Peyer's patch (tissue), 4 donors: ENCODE measurements at regions not wholly inside any gene's neighbourhood (a gene's known extent, or its start where the extent isn't known, plus 50 kb on each side); places are given as distances from the start of the nearest gene placed in this dataset.
"Not testable (repeated sequence)": the region's sequence is repeated elsewhere in the genome, so short reads cannot be mapped to it uniquely, and the experiment has no call there.

Source experiments
- DNase-seq, 3 donors: peaks; one replicate each; pipeline ENCODE4 v3.0.0-alpha.2; 2017 to 2019
- H3K27ac ChIP-seq, 4 donors: fragments of 200-600 bp; sonication (generic); one replicate each; pipeline ENCODE4 v1.5.1; 2016 to 2019
- H3K27me3 ChIP-seq, 2 donors: fragments of 200-600 bp; sonication (generic); one replicate each; pipeline ENCODE4 v1.5.1; 2019
- H3K36me3 ChIP-seq, 3 donors: fragments of 200-600 bp; sonication (generic); one replicate each; pipeline ENCODE4 v1.5.1; 2016 to 2019
- H3K4me1 ChIP-seq, 4 donors: fragments of 200-600 bp; sonication (generic); one replicate each; pipeline ENCODE4 v1.5.1; 2016 to 2019
- H3K4me3 ChIP-seq, 4 donors: fragments of 200-600 bp; sonication (generic); 1 replicate in 3 of 4; 2 replicates in 1 of 4; pipeline ENCODE4 v1.5.1; 2016 to 2019; ENCODE audit warnings: mild to moderate bottlenecking in 1 of 4
- H3K9me3 ChIP-seq, 4 donors: fragments of 200-600 bp; sonication (generic); one replicate each; pipeline ENCODE4 v1.5.1; 2016 to 2019; ENCODE audit warnings: mild to moderate bottlenecking in 1 of 4
- POLR2A ChIP-seq, 2 donors: fragments of 450-650 bp; IDR thresholded peaks; one replicate each; pipeline ENCODE4 v1.5.1; 2017; ENCODE audit warnings: antibody characterized with exemption in 2 of 2, mild to moderate bottlenecking in 2 of 2, moderate library complexity in 2 of 2
- TF ChIP-seq, protein P1 (sequence below), 6 experiments: fragments of 450-650 bp in 4 of 6; fragments of 200-600 bp in 2 of 6; sonication (generic) in 1 of 6; IDR thresholded peaks; one replicate each; pipeline ENCODE4 v1.5.1; 2017 to 2019; ENCODE audit warnings: antibody characterized with exemption in 6 of 6, mild to moderate bottlenecking in 3 of 6, moderate library complexity in 1 of 6

DNA sequence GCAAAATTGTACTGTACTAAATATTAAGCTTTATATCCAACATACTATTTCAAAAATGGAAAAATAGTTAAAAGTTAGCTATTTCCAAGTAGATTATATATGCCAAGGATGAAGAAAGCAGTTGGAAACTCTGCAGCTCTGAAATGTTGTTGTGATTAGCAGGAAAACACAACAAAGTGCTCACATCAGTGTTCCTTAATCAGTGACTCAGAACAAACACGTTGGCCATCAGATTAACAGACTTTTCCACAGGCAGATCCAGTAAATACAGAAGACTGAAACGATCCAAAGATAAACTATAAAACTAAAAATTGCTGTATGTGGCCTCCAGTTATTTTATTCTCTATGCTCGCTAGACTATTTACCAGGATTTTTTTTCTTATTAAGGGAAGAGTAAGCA is 99.6 kb upstream of the SEMA3D start:
- no peaks in the 10 kb centered on the region for H3K27me3 ChIP-seq
- no peaks in the 10 kb centered on the region for H3K36me3 ChIP-seq
- H3K4me3 ChIP-seq, result no peak overlapping the region
- H3K9me3 ChIP-seq, result no peaks in the 10 kb centered on the region
- no peaks in the 10 kb centered on the region for H3K4me1 ChIP-seq
- DNase-seq, result no peak
- no peak for TF ChIP-seq POLR2A (IDR thresholded peaks at IDR 0.05)
- TF ChIP-seq, protein P1, sequence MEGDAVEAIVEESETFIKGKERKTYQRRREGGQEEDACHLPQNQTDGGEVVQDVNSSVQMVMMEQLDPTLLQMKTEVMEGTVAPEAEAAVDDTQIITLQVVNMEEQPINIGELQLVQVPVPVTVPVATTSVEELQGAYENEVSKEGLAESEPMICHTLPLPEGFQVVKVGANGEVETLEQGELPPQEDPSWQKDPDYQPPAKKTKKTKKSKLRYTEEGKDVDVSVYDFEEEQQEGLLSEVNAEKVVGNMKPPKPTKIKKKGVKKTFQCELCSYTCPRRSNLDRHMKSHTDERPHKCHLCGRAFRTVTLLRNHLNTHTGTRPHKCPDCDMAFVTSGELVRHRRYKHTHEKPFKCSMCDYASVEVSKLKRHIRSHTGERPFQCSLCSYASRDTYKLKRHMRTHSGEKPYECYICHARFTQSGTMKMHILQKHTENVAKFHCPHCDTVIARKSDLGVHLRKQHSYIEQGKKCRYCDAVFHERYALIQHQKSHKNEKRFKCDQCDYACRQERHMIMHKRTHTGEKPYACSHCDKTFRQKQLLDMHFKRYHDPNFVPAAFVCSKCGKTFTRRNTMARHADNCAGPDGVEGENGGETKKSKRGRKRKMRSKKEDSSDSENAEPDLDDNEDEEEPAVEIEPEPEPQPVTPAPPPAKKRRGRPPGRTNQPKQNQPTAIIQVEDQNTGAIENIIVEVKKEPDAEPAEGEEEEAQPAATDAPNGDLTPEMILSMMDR (IDR thresholded peaks at IDR 0.05), result no peak
- H3K27ac ChIP-seq, result no peak overlapping the region

DNA sequence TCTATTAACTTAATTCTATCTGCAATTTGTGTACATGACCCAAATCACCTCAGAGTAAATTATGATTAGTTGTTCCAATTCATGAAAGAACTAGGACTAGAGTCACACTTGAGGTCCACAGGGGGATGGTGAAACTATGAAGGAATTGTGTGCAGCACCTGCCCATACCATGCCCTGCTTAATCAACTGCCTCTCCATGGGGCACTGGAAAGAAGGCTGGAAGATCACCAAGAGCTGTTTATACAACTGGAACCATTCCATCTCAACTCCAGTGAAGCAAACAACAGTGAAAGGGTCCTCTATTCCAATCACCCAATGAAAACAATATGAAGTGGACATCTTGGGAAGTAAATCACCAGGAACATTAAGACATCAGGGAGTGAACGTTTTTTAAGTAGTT is 98.7 kb upstream of the SEMA3D start:
- no peaks in the 10 kb centered on the region for H3K36me3 ChIP-seq
- H3K27ac ChIP-seq, result no peak overlapping the region
- no peak for DNase-seq
- no peak overlapping the region for H3K4me3 ChIP-seq
- no peaks in the 10 kb centered on the region for H3K4me1 ChIP-seq
- H3K9me3 ChIP-seq, result no peaks in the 10 kb centered on the region
- H3K27me3 ChIP-seq, result no peaks in the 10 kb centered on the region
- TF ChIP-seq, protein P1 (IDR thresholded peaks at IDR 0.05), result no peak
- no peak for TF ChIP-seq POLR2A (IDR thresholded peaks at IDR 0.05)

GRCh38 chr7:85275204-85275603 is 88.3 kb upstream of the SEMA3D start:
- TF ChIP-seq, protein P1 (IDR thresholded peaks at IDR 0.05), result no peak
- TF ChIP-seq POLR2A (IDR thresholded peaks at IDR 0.05), result no peak
- Histone ChIP-seq H3K36me3 (no peaks in the 10 kb centered on the region), H3K27me3 (no peaks in the 10 kb centered on the region), H3K4me1 (no peaks in the 10 kb centered on the region), H3K4me3 (no peak overlapping the region), H3K9me3 (no peaks in the 10 kb centered on the region), H3K27ac (no peak overlapping the region)
- DNase-seq, result no peak

DNA sequence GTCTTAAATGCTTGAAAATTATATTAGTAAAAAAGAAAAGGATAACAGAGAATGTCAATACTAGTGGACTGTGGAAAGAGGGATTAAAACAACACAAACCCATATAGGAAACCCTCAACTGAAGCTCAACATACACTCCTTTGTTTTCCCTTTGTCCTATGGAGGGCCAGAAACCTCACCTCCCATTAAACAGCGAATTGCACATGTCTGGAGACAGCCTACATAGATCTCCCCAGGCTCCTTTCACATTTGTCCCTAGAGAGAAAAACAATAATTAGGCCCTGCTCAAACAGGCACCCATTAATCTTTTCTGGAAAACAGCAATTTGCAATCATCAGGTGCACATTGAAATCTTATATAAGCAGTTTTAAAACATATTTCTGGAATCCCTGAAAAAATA is 87.6 kb upstream of the SEMA3D start:
- no peak for DNase-seq

DNA sequence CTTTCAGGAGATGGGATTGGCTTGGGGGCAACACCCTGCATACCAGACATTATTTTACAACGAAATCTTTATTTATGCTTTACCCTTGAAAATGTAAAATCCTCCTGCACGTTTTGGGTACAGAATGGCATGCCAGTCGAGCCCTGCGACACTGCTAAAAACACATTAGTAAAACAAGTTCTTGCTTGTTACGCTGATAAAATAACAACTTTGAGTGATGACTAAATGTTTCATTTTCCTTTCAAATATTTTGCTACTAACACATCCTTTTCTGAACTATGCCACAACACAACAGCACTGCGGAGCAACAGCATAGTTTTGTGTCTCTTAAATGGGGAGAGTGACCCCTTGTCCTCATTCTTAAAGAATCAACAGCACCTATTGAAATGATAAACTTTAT is 76.0 kb upstream of the SEMA3D start:
- TF ChIP-seq, protein P1 (IDR thresholded peaks at IDR 0.05), result no peak
- TF ChIP-seq POLR2A (IDR thresholded peaks at IDR 0.05), result no peak
- H3K36me3 ChIP-seq, result no peaks in the 10 kb centered on the region
- DNase-seq, result no peak
- no peaks in the 10 kb centered on the region for H3K9me3 ChIP-seq
- H3K4me1 ChIP-seq, result no peaks in the 10 kb centered on the region
- H3K27ac ChIP-seq, result no peak overlapping the region
- no peak overlapping the region for H3K4me3 ChIP-seq
- no peaks in the 10 kb centered on the region for H3K27me3 ChIP-seq

More for the DNA sequence above, 87.6 kb upstream of the SEMA3D start:
- Histone ChIP-seq H3K27ac (no peak overlapping the region), H3K36me3 (no peaks in the 10 kb centered on the region), H3K9me3 (no peaks in the 10 kb centered on the region), H3K4me1 (no peaks in the 10 kb centered on the region), H3K4me3 (no peak overlapping the region), H3K27me3 (no peaks in the 10 kb centered on the region)
- TF ChIP-seq, protein P1 (IDR thresholded peaks at IDR 0.05), result no peak
- no peak for TF ChIP-seq POLR2A (IDR thresholded peaks at IDR 0.05)

DNA sequence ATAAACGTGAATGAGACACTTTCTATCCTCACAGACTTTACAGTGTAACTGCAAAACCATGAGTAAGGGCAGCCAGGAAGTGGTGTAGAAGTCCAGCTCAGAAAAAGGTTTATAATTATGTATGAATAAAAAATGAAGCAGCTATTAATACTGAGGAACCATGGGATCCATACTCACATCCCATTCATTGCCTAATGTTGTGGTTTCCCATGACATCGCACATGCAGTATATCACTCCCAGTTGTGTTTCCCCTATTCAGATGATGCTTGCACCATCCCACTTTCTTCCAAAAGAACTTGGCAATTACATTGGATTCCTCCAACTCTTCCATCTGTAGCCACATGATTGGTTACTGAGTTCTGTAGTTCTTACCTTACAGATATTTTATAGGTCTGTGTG is 74.5 kb upstream of the SEMA3D start:
- Histone ChIP-seq H3K27me3 (no peaks in the 10 kb centered on the region), H3K4me3 (no peak overlapping the region), H3K4me1 (no peaks in the 10 kb centered on the region), H3K27ac (no peak overlapping the region), H3K9me3 (no peaks in the 10 kb centered on the region), H3K36me3 (no peaks in the 10 kb centered on the region)
- TF ChIP-seq, protein P1 (IDR thresholded peaks at IDR 0.05), result no peak
- TF ChIP-seq POLR2A (IDR thresholded peaks at IDR 0.05), result no peak
- no peak for DNase-seq

- not testable (repeated sequence) for H3K27me3 ChIP-seq, H3K27ac ChIP-seq, H3K4me1 ChIP-seq, H3K9me3 ChIP-seq, DNase-seq, H3K36me3 ChIP-seq, H3K4me3 ChIP-seq
Observed at GRCh38 chr7:85249787-85250186, 62.9 kb upstream of the SEMA3D start.
